HepG2 (cell line): ENCODE measurements at regions not wholly inside any gene's neighbourhood (a gene's known extent, or its start where the extent isn't known, plus 50 kb on each side); places are given as distances from the start of the nearest gene placed in this dataset.

ENCODE experiments used
- ATAC-seq: fragments of 200-7000 bp; cut with Tn5 transposase; 3 replicates; pipeline ENCODE4 v1.9.1; 2020; ENCODE audit warnings: mild to moderate bottlenecking, moderate library complexity
- BruUV-seq: library from RNA; stranded (reverse); fragments of 400-500 nt; replicated peaks from 2 replicates; lab custom pipeline; 2021; lab: Mats Ljungman, UMichigan
- CTCF ChIA-PET: fragments of 300-600 bp; formaldehyde crosslinking; extraction: SDS; loops from one replicate; lab custom pipeline; 2021; ENCODE audit warnings: low total read pairs, inconsistent platforms, low intra/inter-chr PET ratio; lab: Yijun Ruan, JAX
- POLR2A ChIA-PET: fragments of 350-600 bp; sonication (Branson Sonifier 250); formaldehyde crosslinking; loops from one replicate; lab custom pipeline; 2020; ENCODE audit warnings: antibody characterized with exemption, inconsistent platforms; lab: Yijun Ruan, JAX
- DNase-seq: peaks from one replicate; pipeline ENCODE4 v3.0.0-alpha.2; 2015; ENCODE audit warnings: low spot score
- FAIRE-seq: peaks from 3 replicates; lab custom pipeline; 2011; peaks lifted over from hg19 to GRCh38; lab: Jason Lieb, UNC
- H2AFZ ChIP-seq: one replicate; pipeline ENCODE4 v1.6.1; 2011; ENCODE audit warnings: low read length, inconsistent platforms
- H3K27ac ChIP-seq: fragments of 300-600 bp; 3 replicates; pipeline ENCODE4 v1.8.0; 2011; ENCODE audit warnings: mixed run types, mild to moderate bottlenecking, mixed read lengths, low read length, inconsistent platforms; ENCODE audit not compliant: insufficient read depth; ENCODE audit errors: extremely low read length
- H3K27me3 ChIP-seq, 2 experiments: fragments of 200-600 bp in 1 of 2; 2 replicates in 1 of 2; 3 replicates in 1 of 2; pipeline versions ENCODE4 v1.6.0 to v1.8.0; 2011; ENCODE audit warnings: low read length in 2 of 2, mild to moderate bottlenecking in 2 of 2, moderate library complexity in 2 of 2, inconsistent platforms in 1 of 2; ENCODE audit not compliant: insufficient read depth in 2 of 2, control insufficient read depth in 1 of 2
- H3K36me3 ChIP-seq, 2 experiments: fragments of 200-600 bp in 1 of 2; replicated peaks in 1 of 2; 2 replicates in 1 of 2; 3 replicates in 1 of 2; pipeline versions ENCODE4 v1.5.1 to v1.8.0; 2011; ENCODE audit warnings: low read length in 2 of 2, inconsistent platforms in 1 of 2; ENCODE audit not compliant: insufficient read depth in 2 of 2, control insufficient read depth in 1 of 2
- H3K4me1 ChIP-seq: 2 replicates; pipeline ENCODE4 v1.5.1; 2012; ENCODE audit warnings: low read length, inconsistent platforms; ENCODE audit not compliant: insufficient read depth
- H3K4me2 ChIP-seq: 2 replicates; pipeline ENCODE4 v1.6.0; 2011; ENCODE audit warnings: low read depth, low read length, inconsistent platforms
- H3K4me3 ChIP-seq, 3 experiments: fragments of 200-600 bp in 1 of 3; sonication (generic), shearing (Covaris generic) in 1 of 3; replicated peaks in 1 of 3; 2 replicates each; pipeline ENCODE4 v1.5.1; 2011 to 2016; ENCODE audit warnings: low read length in 3 of 3, inconsistent platforms in 2 of 3, low read depth in 2 of 3, mild to moderate bottlenecking in 2 of 3, control low read depth in 1 of 3, mixed read lengths in 1 of 3; ENCODE audit not compliant: insufficient read depth in 1 of 3
- H3K79me2 ChIP-seq: one replicate; pipeline ENCODE4 v1.6.1; 2011; ENCODE audit warnings: low read length, inconsistent platforms; ENCODE audit not compliant: insufficient read depth
- H3K9ac ChIP-seq: 2 replicates; pipeline ENCODE4 v1.6.0; 2011; ENCODE audit warnings: mild to moderate bottlenecking, low read depth, low read length, inconsistent platforms; ENCODE audit not compliant: insufficient read depth
- H3K9me3 ChIP-seq: 2 replicates; pipeline ENCODE4 v1.5.1; 2012; ENCODE audit warnings: mild to moderate bottlenecking, low read length
- H4K20me1 ChIP-seq: 2 replicates; pipeline ENCODE4 v1.6.0; 2011; ENCODE audit warnings: inconsistent platforms, mild to moderate bottlenecking, low read length, moderate library complexity; ENCODE audit not compliant: insufficient read depth
- EHMT2 ChIP-seq: fragments of 200-600 bp; sonication (generic); IDR thresholded peaks from 2 replicates; pipeline ENCODE4 v1.7.0; 2017; ENCODE audit warnings: antibody characterized with exemption, low read depth, low read length, borderline replicate concordance
- FOXK2 ChIP-seq: fragments of 450-650 bp; IDR thresholded peaks from 2 replicates; pipeline ENCODE4 v1.6.1; 2016
- RFXAP ChIP-seq: sonication (generic); formaldehyde crosslinking; IDR thresholded peaks from 2 replicates; pipeline ENCODE4 v1.4.0; 2020; ENCODE audit warnings: missing genetic modification reagents, borderline replicate concordance
- SKI ChIP-seq: fragments of 450-650 bp; IDR thresholded peaks from one replicate; pipeline ENCODE4 v1.6.1; 2018; ENCODE audit warnings: mild to moderate bottlenecking; ENCODE audit not compliant: partially characterized antibody
- ZNF510 ChIP-seq: sonication (generic); formaldehyde crosslinking; IDR thresholded peaks from 2 replicates; pipeline ENCODE4 v1.4.0; 2020; ENCODE audit warnings: low read depth, mild to moderate bottlenecking, missing genetic modification reagents
- ZNF569 ChIP-seq: sonication (generic); formaldehyde crosslinking; IDR thresholded peaks from 2 replicates; pipeline ENCODE4 v1.5.0; 2020; ENCODE audit warnings: mild to moderate bottlenecking, missing genetic modification reagents, moderate library complexity, borderline replicate concordance
- ZNF775 ChIP-seq: sonication (generic); formaldehyde crosslinking; IDR thresholded peaks from 2 replicates; pipeline ENCODE4 v1.4.0; 2020; ENCODE audit warnings: missing genetic modification reagents, mild to moderate bottlenecking, moderate library complexity, borderline replicate concordance
- ZNF883 ChIP-seq: sonication (generic); formaldehyde crosslinking; IDR thresholded peaks from 2 replicates; pipeline ENCODE4 v1.5.1; 2020; ENCODE audit warnings: mild to moderate bottlenecking, missing genetic modification reagents; ENCODE audit errors: not compliant biosample characterization
- in situ Hi-C: cut with HindIII; loops from 2 replicates; pipeline ENCODE4 v1.10.0; 2017; ENCODE audit warnings: low pct_unique_long_range_greater_than_20kb; ENCODE audit not compliant: extremely low pct_ligation_motif_present
- intact Hi-C: fragments of 100-400 bp; cut with micrococcal nuclease; formaldehyde crosslinking; loops from one replicate; pipeline ENCODE4 v1.10.0; 2022; ENCODE audit not compliant: unreplicated experiment
- TF ChIP-seq, protein P1 (sequence below): sonication (generic); formaldehyde crosslinking; IDR thresholded peaks from 2 replicates; pipeline ENCODE4 v1.8.0; 2022; ENCODE audit warnings: mild to moderate bottlenecking, missing genetic modification reagents, moderate library complexity
- TF ChIP-seq, protein P2 (sequence below): IDR thresholded peaks from 2 replicates; pipeline ENCODE4 v1.6.1; 2012; ENCODE audit warnings: low read depth, low read length, improper control_type of control experiment
- TF ChIP-seq, protein P3 (sequence below): sonication (generic); formaldehyde crosslinking; IDR thresholded peaks from 2 replicates; pipeline ENCODE4 v1.4.0; 2020; ENCODE audit warnings: missing genetic modification reagents
- TF ChIP-seq, protein P4 (sequence below): sonication (generic); formaldehyde crosslinking; IDR thresholded peaks from 2 replicates; pipeline ENCODE4 v1.5.0; 2020; ENCODE audit warnings: missing genetic modification reagents
- TF ChIP-seq, protein P5 (sequence below): sonication (generic); formaldehyde crosslinking; IDR thresholded peaks from 2 replicates; pipeline ENCODE4 v1.4.0; 2020; ENCODE audit warnings: mild to moderate bottlenecking, low read depth, missing genetic modification reagents

DNA sequence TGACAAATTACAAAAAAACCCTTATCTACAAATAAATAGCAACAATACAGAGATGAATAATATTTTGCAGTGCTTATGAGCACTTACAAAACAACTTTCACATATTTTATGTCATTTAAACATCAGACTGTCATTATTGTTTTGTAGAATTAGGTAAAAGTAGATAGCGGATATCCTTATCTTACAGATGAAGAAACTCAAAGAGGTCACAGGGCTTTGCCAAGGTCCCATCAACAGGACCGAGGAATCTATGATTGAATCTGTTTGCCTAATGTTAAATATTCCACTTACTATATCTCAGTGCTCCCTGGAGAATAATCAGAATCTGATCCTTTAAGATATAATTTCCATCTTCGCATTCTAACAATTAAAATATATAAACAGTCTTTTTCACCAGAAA, 119.0 kb downstream of the GASK1B start (continued):
- no peak for TF ChIP-seq ZNF775 (CRISPR knock-in tag)
- TF ChIP-seq ZNF883 = no peak
- TF ChIP-seq, protein P1, sequence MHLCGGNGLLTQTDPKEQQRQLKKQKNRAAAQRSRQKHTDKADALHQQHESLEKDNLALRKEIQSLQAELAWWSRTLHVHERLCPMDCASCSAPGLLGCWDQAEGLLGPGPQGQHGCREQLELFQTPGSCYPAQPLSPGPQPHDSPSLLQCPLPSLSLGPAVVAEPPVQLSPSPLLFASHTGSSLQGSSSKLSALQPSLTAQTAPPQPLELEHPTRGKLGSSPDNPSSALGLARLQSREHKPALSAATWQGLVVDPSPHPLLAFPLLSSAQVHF (CRISPR knock-in tag) = no peak

DNA sequence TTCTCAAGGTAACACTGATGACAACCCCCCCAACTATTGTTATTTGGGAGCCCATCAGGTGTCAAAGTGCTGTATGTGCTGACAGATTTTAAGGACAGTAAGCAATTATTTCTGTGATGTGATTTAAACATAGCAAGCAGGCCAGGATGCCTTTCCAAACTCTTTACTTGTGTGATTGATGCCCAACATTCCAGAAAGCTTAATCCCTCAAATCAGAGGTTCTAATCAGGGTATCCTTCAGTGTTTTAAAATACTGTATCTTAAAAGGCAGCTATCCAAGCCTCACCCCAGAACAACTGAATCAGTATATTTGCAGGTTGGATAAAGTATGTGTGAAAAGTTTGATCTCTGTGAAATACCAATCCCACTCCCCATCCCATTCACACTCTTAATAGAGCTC, 119.7 kb downstream of the GASK1B start:
- Histone ChIP-seq H3K27ac (no peak overlapping the region), H3K36me3 (no peaks in the 10 kb centered on the region), H4K20me1 (no peaks in the 10 kb centered on the region), H3K9me3 (no peaks in the 10 kb centered on the region), H2AFZ (no peak overlapping the region), H3K4me1 (peaks cover 17% of the 10 kb centered on the region), H3K4me3 (no peak overlapping the region), H3K9ac (no peak overlapping the region), H3K4me2 (no peak overlapping the region), H3K27me3 (no peaks in the 10 kb centered on the region), H3K79me2 (no peaks in the 10 kb centered on the region)
- DNase-seq = no peak
- TF ChIP-seq, protein P2, sequence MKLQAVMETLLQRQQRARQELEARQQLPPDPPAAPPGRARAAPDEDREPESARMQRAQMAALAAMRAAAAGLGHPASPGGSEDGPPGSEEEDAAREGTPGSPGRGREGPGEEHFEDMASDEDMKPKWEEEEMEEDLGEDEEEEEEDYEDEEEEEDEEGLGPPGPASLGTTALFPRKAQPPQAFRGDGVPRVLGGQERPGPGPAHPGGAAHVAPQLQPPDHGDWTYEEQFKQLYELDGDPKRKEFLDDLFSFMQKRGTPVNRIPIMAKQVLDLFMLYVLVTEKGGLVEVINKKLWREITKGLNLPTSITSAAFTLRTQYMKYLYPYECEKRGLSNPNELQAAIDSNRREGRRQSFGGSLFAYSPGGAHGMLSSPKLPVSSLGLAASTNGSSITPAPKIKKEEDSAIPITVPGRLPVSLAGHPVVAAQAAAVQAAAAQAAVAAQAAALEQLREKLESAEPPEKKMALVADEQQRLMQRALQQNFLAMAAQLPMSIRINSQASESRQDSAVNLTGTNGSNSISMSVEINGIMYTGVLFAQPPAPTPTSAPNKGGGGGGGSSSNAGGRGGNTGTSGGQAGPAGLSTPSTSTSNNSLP = no peak
- TF ChIP-seq ZNF569 (CRISPR knock-in tag) (no peak), SKI (no peak), ZNF510 (CRISPR knock-in tag) (no peak), EHMT2 (no peak), FOXK2 (no peak), RFXAP (CRISPR knock-in tag) (no peak)
- TF ChIP-seq, protein P3, sequence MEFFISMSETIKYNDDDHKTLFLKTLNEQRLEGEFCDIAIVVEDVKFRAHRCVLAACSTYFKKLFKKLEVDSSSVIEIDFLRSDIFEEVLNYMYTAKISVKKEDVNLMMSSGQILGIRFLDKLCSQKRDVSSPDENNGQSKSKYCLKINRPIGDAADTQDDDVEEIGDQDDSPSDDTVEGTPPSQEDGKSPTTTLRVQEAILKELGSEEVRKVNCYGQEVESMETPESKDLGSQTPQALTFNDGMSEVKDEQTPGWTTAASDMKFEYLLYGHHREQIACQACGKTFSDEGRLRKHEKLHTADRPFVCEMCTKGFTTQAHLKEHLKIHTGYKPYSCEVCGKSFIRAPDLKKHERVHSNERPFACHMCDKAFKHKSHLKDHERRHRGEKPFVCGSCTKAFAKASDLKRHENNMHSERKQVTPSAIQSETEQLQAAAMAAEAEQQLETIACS = no peak
- TF ChIP-seq, protein P4, sequence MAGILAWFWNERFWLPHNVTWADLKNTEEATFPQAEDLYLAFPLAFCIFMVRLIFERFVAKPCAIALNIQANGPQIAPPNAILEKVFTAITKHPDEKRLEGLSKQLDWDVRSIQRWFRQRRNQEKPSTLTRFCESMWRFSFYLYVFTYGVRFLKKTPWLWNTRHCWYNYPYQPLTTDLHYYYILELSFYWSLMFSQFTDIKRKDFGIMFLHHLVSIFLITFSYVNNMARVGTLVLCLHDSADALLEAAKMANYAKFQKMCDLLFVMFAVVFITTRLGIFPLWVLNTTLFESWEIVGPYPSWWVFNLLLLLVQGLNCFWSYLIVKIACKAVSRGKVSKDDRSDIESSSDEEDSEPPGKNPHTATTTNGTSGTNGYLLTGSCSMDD = no peak
- TF ChIP-seq, protein P5, sequence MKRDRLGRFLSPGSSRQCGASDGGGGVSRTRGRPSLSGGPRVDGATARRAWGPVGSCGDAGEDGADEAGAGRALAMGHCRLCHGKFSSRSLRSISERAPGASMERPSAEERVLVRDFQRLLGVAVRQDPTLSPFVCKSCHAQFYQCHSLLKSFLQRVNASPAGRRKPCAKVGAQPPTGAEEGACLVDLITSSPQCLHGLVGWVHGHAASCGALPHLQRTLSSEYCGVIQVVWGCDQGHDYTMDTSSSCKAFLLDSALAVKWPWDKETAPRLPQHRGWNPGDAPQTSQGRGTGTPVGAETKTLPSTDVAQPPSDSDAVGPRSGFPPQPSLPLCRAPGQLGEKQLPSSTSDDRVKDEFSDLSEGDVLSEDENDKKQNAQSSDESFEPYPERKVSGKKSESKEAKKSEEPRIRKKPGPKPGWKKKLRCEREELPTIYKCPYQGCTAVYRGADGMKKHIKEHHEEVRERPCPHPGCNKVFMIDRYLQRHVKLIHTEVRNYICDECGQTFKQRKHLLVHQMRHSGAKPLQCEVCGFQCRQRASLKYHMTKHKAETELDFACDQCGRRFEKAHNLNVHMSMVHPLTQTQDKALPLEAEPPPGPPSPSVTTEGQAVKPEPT = no peak
- ChIA-PET CTCF (no interaction called here), POLR2A (no interaction called here)
- no peak for ATAC-seq
- no TSS peak for BruUV-seq
- in situ Hi-C loops (no loop called here), intact Hi-C loops (no loop called here)
- FAIRE-seq = no peak
